ENCODE measurements at regions not wholly inside any gene's neighbourhood (a gene's known extent, or its start where the extent isn't known, plus 50 kb on each side); places are given as distances from the start of the nearest gene placed in this dataset.

- no peaks in the 10 kb centered on the region for H3K27me3 ChIP-seq (ENCODE audit: low read length)
- TF ChIP-seq CTCF (conservative IDR thresholded peaks at IDR 0.05; ENCODE audit: low read depth, low read length) (no peak), EZH2phosphoT487 (IDR thresholded peaks at IDR 0.05; ENCODE audit: borderline replicate concordance, low read length) (no peak), EZH2 (IDR thresholded peaks at IDR 0.05; ENCODE audit: low read length, unreplicated experiment) (no peak)
- POLR2A ChIA-PET (ENCODE audit: unreplicated experiment), result no interaction called here
- no peak overlapping the region for H3K27ac ChIP-seq (ENCODE audit: low read length)
- intact Hi-C loops (cut with micrococcal nuclease), result no loop called here
- CTCF ChIA-PET, result no interaction called here
- H3K9ac ChIP-seq (ENCODE audit: low read length), result no peak overlapping the region
- H3F3A ChIP-seq (ENCODE audit: low read length, unreplicated experiment), result no peaks in the 10 kb centered on the region
- H3K36me3 ChIP-seq (ENCODE audit: low read depth, low read length), result no peaks in the 10 kb centered on the region
- no peaks in the 10 kb centered on the region for H4K20me1 ChIP-seq (ENCODE audit: low read length)
- ATAC-seq (no peak), DNase-seq (no peak)
- H3K4me1 ChIP-seq (ENCODE audit: insufficient read depth, low read length), result no peaks in the 10 kb centered on the region
- no peak overlapping the region for H3K4me2 ChIP-seq (ENCODE audit: low read length)
- BruUV-seq (replicated peaks), result no TSS peak
- no peak overlapping the region for H3K4me3 ChIP-seq (ENCODE audit: low read length)
- no peaks in the 10 kb centered on the region for H3K9me2 ChIP-seq (replicated peaks; ENCODE audit: low read length)
- no peaks in the 10 kb centered on the region for H3K79me2 ChIP-seq (ENCODE audit: low read length)
- H2AFZ ChIP-seq (ENCODE audit: low read length), result no peak overlapping the region
- H3K9me3 ChIP-seq (ENCODE audit: low read length), result no peaks in the 10 kb centered on the region
Measured at GRCh38 chr9:12350775-12351174, 342.4 kb upstream of the TYRP1 start.

GRCh38 chr9:12351293-12352044, 341.7 kb upstream of the TYRP1 start:
- Histone ChIP-seq H3K27ac (ENCODE audit: low read length) (no peak overlapping the region), H3F3A (ENCODE audit: low read length, unreplicated experiment) (no peaks in the 10 kb centered on the region), H3K9ac (ENCODE audit: low read length) (no peak overlapping the region), H3K79me2 (ENCODE audit: low read length) (no peaks in the 10 kb centered on the region), H3K4me3 (ENCODE audit: low read length) (no peak overlapping the region), H3K36me3 (ENCODE audit: low read depth, low read length) (no peaks in the 10 kb centered on the region), H3K4me1 (ENCODE audit: insufficient read depth, low read length) (no peaks in the 10 kb centered on the region), H3K27me3 (ENCODE audit: low read length) (no peaks in the 10 kb centered on the region), H3K9me3 (ENCODE audit: low read length) (no peaks in the 10 kb centered on the region), H4K20me1 (ENCODE audit: low read length) (no peaks in the 10 kb centered on the region), H2AFZ (ENCODE audit: low read length) (no peak overlapping the region), H3K4me2 (ENCODE audit: low read length) (no peak overlapping the region), H3K9me2 (replicated peaks; ENCODE audit: low read length) (no peaks in the 10 kb centered on the region)
- ChIA-PET POLR2A (ENCODE audit: unreplicated experiment) (no interaction called here), CTCF (no interaction called here)
- no peak for TF ChIP-seq EZH2phosphoT487 (IDR thresholded peaks at IDR 0.05; ENCODE audit: borderline replicate concordance, low read length)
- TF ChIP-seq EZH2 (IDR thresholded peaks at IDR 0.05; ENCODE audit: low read length, unreplicated experiment), result no peak
- no peak for TF ChIP-seq CTCF (conservative IDR thresholded peaks at IDR 0.05; ENCODE audit: low read depth, low read length)
- no peak for DNase-seq
- ATAC-seq, result no peak
- intact Hi-C loops (cut with micrococcal nuclease), result no loop called here
- BruUV-seq (replicated peaks), result no TSS peak

GRCh38 chr9:12352045-12352315, 341.2 kb upstream of the TYRP1 start:
- H3K27me3 ChIP-seq (ENCODE audit: low read length), result no peaks in the 10 kb centered on the region
- no peaks in the 10 kb centered on the region for H3K9me2 ChIP-seq (replicated peaks; ENCODE audit: low read length)
- ATAC-seq (no peak), DNase-seq (no peak)
- no peaks in the 10 kb centered on the region for H3F3A ChIP-seq (ENCODE audit: low read length, unreplicated experiment)
- ChIA-PET CTCF (no interaction called here), POLR2A (ENCODE audit: unreplicated experiment) (no interaction called here)
- H3K9me3 ChIP-seq (ENCODE audit: low read length), result no peaks in the 10 kb centered on the region
- H3K27ac ChIP-seq (ENCODE audit: low read length), result no peak overlapping the region
- intact Hi-C loops (cut with micrococcal nuclease), result no loop called here
- H3K36me3 ChIP-seq (ENCODE audit: low read depth, low read length), result no peaks in the 10 kb centered on the region
- H4K20me1 ChIP-seq (ENCODE audit: low read length), result no peaks in the 10 kb centered on the region
- H3K4me1 ChIP-seq (ENCODE audit: insufficient read depth, low read length), result no peaks in the 10 kb centered on the region
- BruUV-seq (replicated peaks), result no TSS peak
- H3K79me2 ChIP-seq (ENCODE audit: low read length), result no peaks in the 10 kb centered on the region
- TF ChIP-seq CTCF (conservative IDR thresholded peaks at IDR 0.05; ENCODE audit: low read depth, low read length) (no peak), EZH2 (IDR thresholded peaks at IDR 0.05; ENCODE audit: low read length, unreplicated experiment) (no peak), EZH2phosphoT487 (IDR thresholded peaks at IDR 0.05; ENCODE audit: borderline replicate concordance, low read length) (no peak)
- H3K4me2 ChIP-seq (ENCODE audit: low read length), result no peak overlapping the region
- H3K9ac ChIP-seq (ENCODE audit: low read length), result no peak overlapping the region
- H2AFZ ChIP-seq (ENCODE audit: low read length), result no peak overlapping the region
- no peak overlapping the region for H3K4me3 ChIP-seq (ENCODE audit: low read length)
